ENCODE measurements at regions not wholly inside any gene's neighbourhood (a gene's known extent, or its start where the extent isn't known, plus 50 kb on each side); places are given as distances from the start of the nearest gene placed in this dataset.
"Not testable (repeated sequence)": the region's sequence is repeated elsewhere in the genome, so short reads cannot be mapped to it uniquely, and the experiment has no call there.

DNA sequence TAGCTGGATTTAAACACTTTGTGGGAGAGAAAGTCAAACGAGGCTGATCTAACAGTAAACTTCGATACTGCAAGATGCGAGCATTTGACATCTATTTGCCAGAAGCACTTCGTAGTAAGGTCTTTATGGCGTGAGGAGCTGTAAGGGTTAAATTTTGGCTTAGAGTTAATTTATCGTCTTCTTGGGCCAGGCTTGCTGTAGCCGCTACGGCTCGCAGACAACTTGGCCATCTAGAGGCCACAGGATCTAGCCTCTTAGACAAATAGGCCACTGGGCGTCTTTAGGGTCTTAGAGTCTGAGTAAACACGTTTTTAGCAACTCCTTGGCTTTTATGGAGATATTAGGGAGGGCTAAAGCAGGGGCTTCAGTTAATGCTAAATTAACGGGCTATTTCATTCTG is 165.6 kb upstream of the CCZ1B start:
- DNase-seq, result not testable (repeated sequence)

DNA sequence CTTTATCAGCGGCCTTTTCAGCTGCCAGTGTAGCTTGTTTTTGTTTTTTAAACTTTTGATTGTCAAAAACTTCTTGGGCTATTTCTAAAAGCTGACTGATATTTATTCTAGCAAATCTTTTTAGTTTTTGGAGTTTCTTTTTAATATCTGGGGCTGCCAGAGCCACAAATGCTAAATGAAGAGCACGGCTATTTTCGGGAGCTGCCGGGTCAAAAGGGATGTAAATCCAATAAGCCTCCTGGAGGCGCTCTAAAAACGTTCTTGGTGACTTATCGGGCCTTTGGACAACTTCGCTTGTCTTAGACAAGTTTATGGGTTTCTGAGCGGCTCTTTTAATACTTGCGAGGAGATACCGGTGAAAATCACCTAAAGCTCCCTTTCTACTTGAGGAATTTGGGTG is 166.1 kb upstream of the CCZ1B start:
- not testable (repeated sequence) for DNase-seq

DNA sequence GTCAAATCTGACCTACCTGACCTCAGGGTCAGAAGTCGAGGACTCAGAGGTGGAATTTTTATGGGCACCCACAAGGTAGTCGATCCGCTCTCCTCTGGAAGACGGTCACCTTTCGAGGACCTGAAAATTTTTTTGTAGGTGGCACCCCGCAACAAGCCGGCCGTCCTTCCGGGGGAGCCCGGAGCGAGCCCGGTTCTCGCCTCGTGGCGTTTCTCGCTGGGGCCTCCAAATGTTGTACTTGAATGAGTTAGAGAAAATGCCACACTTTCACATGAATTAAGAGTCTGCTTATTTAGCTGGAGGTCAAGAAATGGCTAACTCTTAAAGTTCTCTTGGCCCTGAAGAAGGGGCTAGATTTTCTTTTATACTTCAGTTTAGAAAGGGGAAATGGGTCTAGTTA is 169.0 kb upstream of the CCZ1B start:
- not testable (repeated sequence) for DNase-seq

DNA sequence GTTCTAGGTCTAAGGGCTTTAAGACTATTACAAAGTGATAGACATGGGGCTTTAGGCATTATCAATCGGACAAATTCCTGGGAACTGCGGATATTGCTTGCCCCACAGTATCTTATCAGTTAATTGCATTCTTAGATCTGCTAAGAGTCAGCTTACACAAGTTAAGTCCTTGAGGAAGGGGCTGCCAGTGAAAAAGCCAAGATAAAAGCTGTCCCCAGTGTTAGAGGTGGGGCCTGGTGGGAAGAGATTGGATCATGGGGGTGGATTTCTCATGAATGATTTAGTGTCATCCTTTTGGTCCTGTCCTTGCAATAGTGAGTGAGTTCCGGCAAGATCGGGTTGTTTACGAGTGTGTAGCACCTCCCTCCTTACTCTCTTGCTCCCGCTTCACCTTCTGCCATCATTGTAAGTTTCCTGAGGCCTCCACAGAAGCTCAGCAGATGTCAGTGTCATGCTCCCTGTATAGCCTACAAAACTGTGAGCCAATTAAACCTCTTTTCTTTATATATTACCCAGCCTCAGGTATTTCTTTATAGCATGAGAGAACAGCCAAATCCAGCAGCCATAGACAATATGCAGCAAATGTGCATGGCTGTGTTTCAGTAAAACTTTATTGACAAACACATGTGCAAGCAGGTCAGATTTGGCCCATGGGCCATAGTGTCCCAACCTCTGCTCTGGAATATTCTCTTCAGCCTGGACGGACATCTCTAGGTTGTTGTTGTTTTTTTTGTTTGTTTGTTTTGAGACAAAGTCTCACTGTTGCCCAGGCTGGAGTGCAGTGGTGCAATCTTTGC is 169.6 kb upstream of the CCZ1B start:
- not testable (repeated sequence) for DNase-seq

DNA sequence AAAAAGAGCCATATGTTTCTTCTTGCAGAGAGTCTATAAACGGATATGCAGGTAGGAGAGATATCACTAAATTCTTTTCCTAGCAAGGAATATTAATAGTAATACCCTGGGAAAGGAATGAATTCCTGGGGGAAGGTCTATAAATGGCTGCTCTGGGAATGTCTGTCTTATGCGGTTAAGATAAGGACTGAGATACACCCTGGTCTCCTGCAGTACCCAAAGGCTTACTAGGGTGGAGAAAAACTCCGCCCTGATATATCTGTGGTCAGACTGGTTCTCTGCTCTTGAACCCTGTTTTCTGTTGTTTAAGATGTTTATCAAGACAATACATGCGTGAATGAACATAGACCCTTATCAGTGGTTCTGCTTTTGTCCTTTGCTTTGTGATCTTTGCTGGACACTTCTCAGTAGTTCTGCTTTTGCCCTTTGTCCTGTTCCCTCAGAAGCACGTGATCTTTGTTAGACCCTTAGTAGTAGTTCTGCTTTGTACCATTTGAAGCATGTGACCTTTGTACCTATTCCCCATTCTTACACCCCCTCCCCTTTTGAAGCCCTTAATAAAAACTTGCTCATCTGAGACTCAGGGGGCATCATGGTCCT is 173.1 kb upstream of the CCZ1B start:
- not testable (repeated sequence) for DNase-seq

DNA sequence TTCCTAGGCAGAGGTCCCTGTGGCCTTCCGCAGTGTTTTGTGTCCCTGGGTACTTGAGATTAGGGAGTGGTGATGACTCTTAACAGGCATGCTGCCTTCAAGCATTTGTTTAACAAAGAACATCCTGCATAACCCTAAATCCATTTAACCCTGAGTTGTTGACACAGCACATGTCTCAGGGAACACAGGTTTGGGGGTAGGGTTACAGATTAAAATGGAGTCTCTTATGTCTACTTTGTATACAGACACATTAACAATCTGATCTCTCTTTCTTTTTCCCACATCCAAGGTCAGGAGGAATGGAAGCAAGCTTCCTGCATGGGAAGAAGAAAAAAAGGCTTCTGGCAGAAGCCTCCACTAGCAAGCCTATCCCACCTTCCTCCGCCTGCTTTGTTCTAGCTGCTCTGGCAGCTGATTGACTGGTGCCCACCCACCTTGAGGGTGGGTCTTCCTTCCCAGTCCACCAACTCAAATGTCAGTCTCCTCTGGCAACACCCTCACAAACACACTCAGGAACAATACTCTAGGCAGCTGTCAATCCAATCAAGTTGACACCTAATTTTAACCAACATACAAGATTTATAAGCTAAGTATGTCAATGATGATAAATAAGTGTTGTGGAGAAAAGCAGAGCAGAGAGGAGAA is 176.5 kb upstream of the CCZ1B start:
- DNase-seq, result no peak

DNA sequence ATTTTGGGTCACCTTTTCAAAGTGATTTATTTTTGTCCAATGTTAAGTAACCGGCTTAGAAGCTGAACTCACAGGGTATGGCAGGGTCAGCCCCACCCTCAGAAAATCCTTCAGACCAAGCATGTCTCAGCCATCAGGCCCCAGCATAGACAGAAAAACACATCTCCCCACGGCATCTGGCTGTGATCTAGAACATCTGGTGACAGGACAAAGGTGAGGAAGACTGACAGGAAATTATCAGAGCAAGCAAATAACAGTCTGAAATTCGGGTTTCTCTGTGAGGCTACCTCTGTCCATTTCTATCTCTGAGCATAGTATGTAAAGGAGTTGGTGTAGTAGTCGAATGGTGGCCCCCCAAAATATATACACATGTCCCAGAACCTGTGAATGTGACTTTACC is 177.0 kb upstream of the C1GALT1 start:
- no peak for DNase-seq

DNA sequence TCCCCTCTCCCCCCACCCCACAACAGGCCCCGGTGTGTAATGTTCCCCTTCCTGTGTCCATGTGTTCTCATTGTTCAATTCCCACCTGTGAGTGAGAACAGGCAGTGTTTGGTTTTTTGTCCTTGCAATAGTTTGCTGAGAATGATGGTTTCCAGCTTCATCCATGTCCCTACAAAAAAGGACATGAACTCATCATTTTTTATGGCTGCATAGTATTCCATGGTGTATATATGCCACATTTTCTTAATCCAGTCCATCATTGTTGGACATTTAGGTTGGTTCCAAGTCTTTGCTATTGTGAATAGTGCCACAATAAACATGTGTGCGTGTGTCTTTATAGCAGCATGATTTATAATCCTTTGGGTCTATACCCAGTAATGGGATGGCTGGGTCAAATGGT is 176.4 kb upstream of the C1GALT1 start:
- not testable (repeated sequence) for DNase-seq

DNA sequence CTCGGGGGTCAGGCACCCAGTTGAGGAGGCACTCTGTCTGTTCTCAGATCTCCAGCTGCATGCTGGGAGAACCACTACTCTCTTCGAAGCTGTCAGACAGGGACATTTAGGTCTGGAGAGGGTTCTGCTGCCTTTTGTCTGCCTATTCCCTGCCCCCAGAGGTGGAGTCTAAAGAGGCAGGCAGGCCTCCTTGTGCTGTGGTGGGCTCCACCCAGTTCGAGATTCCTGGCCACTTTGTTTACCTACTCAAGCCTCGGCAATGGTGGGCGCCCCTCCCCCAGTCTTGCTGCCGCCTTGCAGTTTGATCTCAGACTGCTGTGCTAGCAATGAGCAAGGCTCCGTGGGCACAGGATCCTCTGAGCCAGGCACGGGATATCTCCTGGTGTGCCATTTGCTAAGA is 171.1 kb upstream of the C1GALT1 start:
- not testable (repeated sequence) for DNase-seq

DNA sequence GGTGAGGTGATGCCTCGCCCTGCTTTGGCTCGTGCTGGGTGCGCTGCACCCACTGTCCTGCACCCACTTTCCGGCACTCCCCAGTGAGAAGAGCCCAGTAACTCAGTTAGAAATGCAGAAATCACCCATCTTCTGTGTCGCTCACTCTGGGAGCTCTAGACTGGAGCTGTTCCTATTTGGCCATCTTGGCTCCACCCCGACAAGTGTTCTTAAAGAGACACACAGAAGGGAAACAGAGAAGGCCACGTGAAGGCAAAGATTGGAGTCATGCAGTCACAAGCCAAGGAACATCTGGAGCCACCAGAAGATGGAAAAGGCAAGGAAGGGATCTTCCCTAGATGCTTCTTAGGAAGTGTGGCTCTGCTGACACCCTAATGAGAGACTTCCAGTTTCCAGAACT is 170.6 kb upstream of the C1GALT1 start:
- not testable (repeated sequence) for DNase-seq

DNA sequence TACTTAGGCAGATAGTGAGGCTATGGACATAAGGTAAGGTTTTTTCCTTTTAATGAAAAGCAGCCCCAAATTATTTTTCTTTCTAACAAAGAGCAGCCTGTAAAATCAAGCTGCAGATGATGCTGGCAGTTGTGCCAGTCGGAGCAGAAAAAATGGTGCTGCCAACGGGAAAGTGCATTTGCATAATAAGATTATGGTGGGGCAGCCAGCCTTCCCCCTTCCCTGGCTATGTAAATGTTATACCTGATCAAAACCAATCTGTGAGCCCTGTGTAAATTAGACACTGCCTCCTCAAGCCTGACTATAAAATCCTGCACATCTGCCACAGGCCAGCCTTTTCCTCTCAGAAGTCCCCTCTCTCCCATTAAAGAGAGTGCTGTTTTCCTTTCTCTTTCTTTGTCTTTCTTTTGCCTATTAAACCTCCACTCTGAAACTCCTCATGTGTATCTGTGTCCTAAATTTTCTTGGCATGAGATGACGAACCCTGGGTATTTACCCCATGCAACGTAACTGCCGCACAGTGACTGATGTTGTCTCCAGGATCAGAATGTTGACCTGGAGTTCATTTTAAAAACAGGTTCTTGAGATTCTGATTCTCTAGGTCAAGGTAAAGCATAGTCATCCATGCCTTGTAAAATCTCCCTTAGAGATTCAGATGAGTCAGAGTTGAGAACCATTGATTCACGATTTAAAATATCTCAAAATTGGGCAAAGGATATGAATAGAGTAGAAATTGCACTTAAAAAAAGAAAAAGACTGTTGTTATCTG is 167.3 kb upstream of the C1GALT1 start:
- peak; percentile 71 for DNase-seq

DNA sequence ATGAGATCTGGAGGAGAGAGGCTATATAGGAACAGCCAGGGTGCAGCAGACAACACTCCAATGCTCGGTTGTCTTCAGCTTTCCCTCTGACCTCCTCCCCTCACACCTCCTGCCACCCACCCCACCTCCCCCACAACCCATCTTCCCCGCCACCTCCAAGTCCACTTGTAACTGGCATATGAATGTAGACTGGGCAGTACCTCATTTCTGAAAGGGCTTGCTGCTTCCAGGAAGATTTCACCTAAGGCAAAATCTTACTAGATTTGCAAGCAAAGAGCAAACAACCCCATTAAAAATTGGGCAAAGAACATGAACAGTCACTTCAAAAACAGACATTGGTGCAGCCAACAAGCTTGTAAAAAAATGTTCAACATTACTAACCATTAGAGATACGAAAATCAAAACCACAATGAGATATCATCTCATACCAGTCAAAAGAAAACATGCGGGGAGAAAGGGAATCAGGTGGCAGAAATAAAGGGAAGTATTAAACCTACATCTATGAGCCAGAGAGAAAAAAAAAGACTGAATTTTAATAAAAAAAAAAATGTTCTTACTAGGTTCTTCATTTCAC is 164.6 kb upstream of the C1GALT1 start:
- no peak for DNase-seq

DNA sequence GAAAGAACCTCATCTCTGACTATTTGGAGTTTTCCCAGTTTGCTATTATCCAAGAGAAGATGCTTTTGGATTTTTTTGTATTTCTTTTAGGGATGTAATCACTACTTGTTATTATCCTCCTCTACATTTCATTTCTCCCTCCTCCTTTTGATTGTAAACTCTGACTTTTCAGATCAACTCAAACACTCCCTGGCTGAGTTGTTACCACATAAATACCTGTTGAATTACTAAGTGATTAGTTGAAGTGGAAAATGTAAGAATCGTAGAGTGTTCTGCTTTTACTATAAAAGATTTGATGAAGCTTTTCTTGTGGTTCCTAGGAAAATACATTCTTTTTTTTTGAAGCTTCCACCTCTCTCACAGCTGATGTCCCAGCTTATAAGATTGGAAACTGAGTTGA is 164.1 kb upstream of the C1GALT1 start:
- no peak for DNase-seq

DNA sequence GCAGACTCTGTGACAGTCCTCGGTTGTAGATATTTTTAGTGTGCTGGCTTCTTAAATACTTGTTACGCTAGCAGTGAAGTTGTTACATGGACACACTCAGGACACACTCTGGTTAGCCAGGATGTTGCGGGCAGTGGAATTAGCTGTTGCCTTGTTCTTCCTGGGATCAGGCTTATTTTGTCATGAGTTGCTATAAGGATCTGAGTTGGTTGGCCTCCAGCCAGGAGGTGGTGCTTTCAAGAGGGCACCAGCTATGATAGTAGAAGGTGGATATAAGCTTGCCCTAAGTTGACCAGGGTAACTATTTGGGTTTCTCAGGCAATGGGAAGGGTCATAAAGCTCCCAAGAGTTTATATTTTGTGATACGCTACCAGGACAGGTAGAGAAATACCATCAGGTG is 150.1 kb upstream of the C1GALT1 start:
- no peak for DNase-seq

DNA sequence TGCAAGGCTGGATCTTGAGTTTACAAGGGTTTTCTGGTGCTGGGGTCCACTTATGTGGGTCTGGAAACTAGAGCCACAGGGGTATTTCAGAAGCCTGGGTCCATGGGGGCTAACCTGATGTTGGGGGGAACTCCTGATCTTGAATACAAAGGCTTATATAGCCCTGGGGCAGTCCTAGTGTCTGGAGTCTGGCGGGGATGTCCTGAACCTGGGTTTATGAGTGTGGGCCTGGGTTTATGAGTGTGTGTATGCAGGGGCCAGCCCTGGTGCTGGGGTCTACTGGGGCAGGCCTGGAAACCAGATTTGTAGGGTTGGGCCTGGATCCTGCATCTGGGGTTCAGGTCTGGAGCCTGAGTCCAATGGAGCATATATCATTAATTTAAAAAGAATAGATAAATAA is 146.5 kb upstream of the C1GALT1 start:
- DNase-seq, result no peak

DNA sequence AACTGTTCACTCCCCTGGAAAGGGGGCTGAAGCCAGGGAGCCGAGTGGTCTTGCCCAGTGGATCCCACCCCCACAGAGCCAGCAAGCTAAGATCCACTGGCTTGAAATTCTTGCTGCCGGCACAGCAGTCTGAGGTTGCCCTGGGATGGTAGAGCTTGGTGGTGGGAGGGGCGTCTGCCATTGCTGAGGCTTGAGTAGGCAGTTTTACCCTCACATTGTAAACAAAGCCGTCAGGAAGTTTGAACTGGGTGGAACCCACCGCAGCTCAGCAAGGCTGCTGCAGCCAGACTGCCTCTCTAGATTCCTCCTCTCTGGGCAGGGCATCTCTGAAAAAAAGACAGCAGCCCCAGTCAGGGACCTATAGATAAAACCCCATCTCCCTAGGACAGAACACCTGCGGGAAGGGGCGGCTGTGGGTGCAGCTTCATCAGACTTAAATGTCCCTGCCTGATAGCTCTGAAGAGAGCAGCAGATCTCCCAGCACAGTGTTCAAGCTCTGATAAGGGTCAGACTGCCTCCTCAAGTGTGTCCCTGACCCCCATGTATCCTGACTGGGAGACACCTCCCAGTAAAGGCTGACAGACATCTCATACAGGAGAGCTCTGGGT is 140.0 kb upstream of the C1GALT1 start:
- not testable (repeated sequence) for DNase-seq

DNA sequence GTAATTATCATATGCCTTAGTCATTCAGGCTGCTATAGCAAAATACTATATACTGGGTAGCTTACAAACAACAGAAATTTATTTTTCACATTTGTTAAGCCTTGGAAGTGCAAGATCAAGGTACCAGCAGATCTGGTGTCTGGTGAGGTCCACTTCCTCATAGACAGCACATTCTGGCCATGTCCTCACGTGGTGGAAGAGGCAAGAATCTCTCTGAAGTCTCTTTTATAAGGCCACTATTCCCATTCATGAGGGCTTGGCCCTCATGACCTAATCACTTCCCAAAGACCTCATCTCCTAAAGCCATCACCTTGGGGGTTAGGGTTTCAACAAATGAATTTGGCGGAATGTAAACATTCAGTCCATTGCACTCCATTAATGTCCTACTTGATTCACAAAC is 137.5 kb upstream of the C1GALT1 start:
- DNase-seq, result no peak

DNA sequence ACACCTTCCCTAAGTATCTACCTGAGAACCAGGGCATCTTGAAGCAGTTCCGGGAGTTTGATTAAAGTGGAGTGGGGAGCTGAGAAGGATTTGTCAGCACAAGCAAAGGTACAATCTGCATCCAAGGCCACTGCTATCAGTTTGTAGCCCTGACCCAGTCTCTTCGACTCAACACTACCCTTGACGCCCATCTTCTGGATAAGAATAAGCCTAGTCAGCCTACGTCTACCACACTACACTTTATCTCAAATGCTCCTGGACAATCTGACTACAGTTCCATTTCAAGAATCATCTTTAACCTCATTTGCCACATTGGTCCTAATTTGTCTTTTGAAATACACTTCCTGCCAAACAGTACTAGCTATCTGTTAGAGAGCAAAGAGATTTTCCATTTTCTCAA is 134.1 kb upstream of the C1GALT1 start:
- DNase-seq, result no peak

DNA sequence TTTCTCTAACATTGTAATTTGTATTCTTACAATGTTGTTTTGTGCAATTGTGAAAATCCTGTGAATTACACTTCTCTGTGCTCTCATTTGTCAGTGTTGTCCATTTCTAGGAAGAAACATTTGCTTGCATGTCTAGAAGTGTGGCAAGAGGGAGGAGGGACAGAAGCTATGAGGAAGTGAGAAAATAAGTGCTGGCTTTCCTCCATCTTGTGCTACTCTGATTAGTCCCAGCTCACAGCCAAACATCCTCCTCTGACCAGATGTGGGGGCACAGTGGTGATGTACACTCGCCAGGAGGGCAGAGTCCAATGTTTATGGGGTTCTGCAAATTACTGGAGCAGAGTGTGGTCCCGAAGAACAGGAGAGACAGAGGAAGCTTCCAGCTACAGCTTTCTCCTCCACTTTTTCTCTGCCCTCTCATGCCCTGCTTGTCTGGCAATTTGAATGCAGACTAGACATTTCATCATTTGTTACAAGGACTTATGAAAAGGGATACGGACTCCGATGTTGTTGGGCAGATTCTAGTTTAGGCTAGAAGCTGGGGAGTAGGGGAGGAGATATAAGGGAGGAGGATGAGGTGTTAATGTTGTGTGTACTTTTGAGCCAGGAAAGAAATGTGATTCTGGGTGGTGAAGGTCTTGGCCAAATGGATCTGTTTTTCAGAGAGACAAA is 131.0 kb upstream of the C1GALT1 start:
- DNase-seq, result no peak

DNA sequence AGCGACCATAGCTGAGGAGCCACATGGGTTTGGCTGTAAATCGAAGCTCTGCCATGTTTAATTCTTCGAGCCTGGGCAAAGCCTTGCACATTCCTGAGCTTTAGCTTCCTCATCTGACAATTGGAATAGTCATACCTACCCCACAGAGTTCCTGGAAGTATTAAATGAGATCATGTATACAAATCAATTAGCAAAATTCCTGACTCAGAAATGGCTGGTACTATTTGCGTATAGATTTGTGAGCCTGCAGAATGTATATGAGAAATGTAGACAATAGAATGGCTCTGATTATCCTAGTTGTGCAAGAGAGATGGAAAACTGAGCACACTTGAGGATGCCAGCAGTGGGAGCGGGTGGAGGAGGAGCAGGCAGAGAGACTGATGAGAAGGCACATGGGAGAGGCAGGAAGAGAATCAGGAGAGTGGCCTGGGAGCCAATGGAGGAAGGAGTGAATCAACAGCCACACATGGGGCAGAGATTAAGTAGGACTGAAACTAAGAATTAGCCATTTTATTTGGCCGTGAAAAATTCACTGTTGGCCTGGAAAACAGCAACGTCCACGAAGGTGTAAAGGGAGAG is 128.0 kb upstream of the C1GALT1 start:
- DNase-seq, result no peak

DNA sequence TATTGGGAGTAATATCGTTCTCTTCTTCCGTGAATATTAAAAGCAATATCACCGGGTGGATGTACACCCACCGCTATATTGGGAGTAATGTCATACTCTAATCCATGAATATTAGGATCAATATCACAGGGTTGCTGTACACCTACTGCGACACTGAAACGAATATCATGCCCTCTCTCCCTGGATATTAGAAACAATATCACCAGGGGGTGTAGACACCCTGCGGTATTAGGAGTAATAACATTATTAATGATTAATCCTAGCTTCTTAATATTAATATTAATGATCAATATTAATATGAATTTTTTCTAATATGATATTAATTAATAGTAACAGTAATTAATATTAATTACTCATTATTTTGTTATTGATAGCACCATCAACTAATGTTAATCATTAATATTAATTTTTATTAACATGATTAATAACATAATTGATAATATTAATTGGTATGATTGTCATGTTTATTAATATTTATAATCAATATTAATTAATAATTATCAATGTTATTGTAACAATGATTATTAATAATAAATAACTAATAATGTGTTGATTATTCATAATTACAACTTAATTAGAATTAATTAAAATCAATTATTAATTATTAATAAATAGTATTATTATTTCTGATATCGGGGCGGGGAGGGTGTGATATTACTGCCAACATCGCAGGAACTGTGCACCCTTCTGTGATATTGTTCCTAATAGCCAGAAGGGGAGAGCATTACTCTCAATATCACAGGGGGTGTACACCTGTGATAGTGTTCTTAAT is 121.3 kb upstream of the C1GALT1 start:
- no peak for DNase-seq
